HG02973 (cell line): ENCODE measurements at regions not wholly inside any gene's neighbourhood (a gene's known extent, or its start where the extent isn't known, plus 50 kb on each side); places are given as distances from the start of the nearest gene placed in this dataset.

Experiments used
- ATAC-seq: cut with Tn5 transposase; IDR thresholded peaks from one replicate; pipeline ENCODE4 v1.9.1; 2021; ENCODE audit warnings: moderate library complexity; ENCODE audit not compliant: unreplicated experiment

- ATAC-seq: no peak
Measured at GRCh38 chr2:103010751-103011150, 248.9 kb downstream of the TMEM182 start.

- ATAC-seq: no peak
Measured at GRCh38 chr2:103012590-103012989, 250.8 kb downstream of the TMEM182 start.

GRCh38 chr2:103025056-103025455, 263.2 kb downstream of the TMEM182 start:
- no peak for ATAC-seq

- ATAC-seq: no peak
Measured at GRCh38 chr2:103028181-103028580, 266.4 kb downstream of the TMEM182 start.
